Gastrocnemius medialis (tissue), 4 donors: ENCODE measurements at regions not wholly inside any gene's neighbourhood (a gene's known extent, or its start where the extent isn't known, plus 50 kb on each side); places are given as distances from the start of the nearest gene placed in this dataset.

Experiments
- POLR2A ChIP-seq, 2 donors: fragments of 450-650 bp; IDR thresholded peaks; one replicate each; pipeline ENCODE4 v1.6.1; 2017; ENCODE audit warnings: antibody characterized with exemption in 2 of 2, mild to moderate bottlenecking in 2 of 2, moderate library complexity in 2 of 2
- TF ChIP-seq, protein P1 (sequence below), 5 experiments: fragments of 450-650 bp in 3 of 5; fragments of 200-600 bp in 2 of 5; sonication (generic) in 2 of 5; IDR thresholded peaks in 4 of 5; conservative IDR thresholded peaks in 1 of 5; 1 replicate in 4 of 5; 2 replicates in 1 of 5; pipeline ENCODE4 v1.5.1; 2016 to 2019; ENCODE audit warnings: antibody characterized with exemption in 5 of 5, mild to moderate bottlenecking in 3 of 5, moderate library complexity in 3 of 5

- TF ChIP-seq, protein P1, sequence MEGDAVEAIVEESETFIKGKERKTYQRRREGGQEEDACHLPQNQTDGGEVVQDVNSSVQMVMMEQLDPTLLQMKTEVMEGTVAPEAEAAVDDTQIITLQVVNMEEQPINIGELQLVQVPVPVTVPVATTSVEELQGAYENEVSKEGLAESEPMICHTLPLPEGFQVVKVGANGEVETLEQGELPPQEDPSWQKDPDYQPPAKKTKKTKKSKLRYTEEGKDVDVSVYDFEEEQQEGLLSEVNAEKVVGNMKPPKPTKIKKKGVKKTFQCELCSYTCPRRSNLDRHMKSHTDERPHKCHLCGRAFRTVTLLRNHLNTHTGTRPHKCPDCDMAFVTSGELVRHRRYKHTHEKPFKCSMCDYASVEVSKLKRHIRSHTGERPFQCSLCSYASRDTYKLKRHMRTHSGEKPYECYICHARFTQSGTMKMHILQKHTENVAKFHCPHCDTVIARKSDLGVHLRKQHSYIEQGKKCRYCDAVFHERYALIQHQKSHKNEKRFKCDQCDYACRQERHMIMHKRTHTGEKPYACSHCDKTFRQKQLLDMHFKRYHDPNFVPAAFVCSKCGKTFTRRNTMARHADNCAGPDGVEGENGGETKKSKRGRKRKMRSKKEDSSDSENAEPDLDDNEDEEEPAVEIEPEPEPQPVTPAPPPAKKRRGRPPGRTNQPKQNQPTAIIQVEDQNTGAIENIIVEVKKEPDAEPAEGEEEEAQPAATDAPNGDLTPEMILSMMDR (IDR thresholded peaks at IDR 0.05 in 4 of 5, conservative IDR thresholded peaks at IDR 0.05 in 1 of 5) = no peak
- no peak for TF ChIP-seq POLR2A (IDR thresholded peaks at IDR 0.05)
Observed at GRCh38 chr14:97156705-97157104, 359.5 kb downstream of the VRK1 start.
